Fibroblast of lung (primary cell): ENCODE measurements at regions not wholly inside any gene's neighbourhood (a gene's known extent, or its start where the extent isn't known, plus 50 kb on each side); places are given as distances from the start of the nearest gene placed in this dataset.

Experiments used
- DNase-seq, 2 donors: peaks; one replicate each; pipeline versions ENCODE4 v3.0.0 to v3.0.0-alpha.2; 2010; ENCODE audit warnings: low read depth in 2 of 2
- H2AFZ ChIP-seq: 2 replicates; pipeline ENCODE4 v1.5.1; 2012; ENCODE audit warnings: low read length, control low read depth, inconsistent platforms
- H3K27ac ChIP-seq: 2 replicates; pipeline ENCODE4 v1.5.1; 2011; ENCODE audit warnings: low read length, control low read depth; ENCODE audit not compliant: insufficient read depth
- H3K27me3 ChIP-seq: 2 replicates; pipeline ENCODE4 v1.5.1; 2011; ENCODE audit warnings: mild to moderate bottlenecking, low read length; ENCODE audit not compliant: control insufficient read depth, insufficient read depth
- H3K36me3 ChIP-seq: 2 replicates; pipeline ENCODE4 v1.5.1; 2011; ENCODE audit warnings: low read length; ENCODE audit not compliant: control insufficient read depth, insufficient read depth
- H3K4me1 ChIP-seq: 2 replicates; pipeline ENCODE4 v1.5.1; 2011; ENCODE audit warnings: low read length; ENCODE audit not compliant: control insufficient read depth, insufficient read depth; ENCODE audit errors: extremely low read depth
- H3K4me2 ChIP-seq: 2 replicates; pipeline ENCODE4 v1.5.1; 2011; ENCODE audit warnings: low read length, control low read depth; ENCODE audit not compliant: insufficient read depth; ENCODE audit errors: extremely low read depth
- H3K4me3 ChIP-seq, 4 experiments: fragments of 200-600 bp in 1 of 4; sonication (generic) in 1 of 4; replicated peaks in 1 of 4; 2 replicates each; pipeline ENCODE4 v1.5.1; 2011 to 2016; ENCODE audit warnings: low read length in 4 of 4, low read depth in 3 of 4, mild to moderate bottlenecking in 3 of 4, control low read depth in 2 of 4, inconsistent platforms in 1 of 4, mixed read lengths in 1 of 4; ENCODE audit not compliant: insufficient read depth in 1 of 4; ENCODE audit errors: control extremely low read depth in 1 of 4
- H3K79me2 ChIP-seq: 2 replicates; pipeline ENCODE4 v1.5.1; 2012; ENCODE audit warnings: mild to moderate bottlenecking, low read length, inconsistent platforms; ENCODE audit not compliant: control insufficient read depth, insufficient read depth
- H3K9ac ChIP-seq: 2 replicates; pipeline ENCODE4 v1.5.1; 2011; ENCODE audit warnings: mild to moderate bottlenecking, low read length, control low read depth; ENCODE audit not compliant: insufficient read depth
- H3K9me3 ChIP-seq: 2 replicates; pipeline ENCODE4 v1.5.1; 2012; ENCODE audit warnings: low read depth, low read length; ENCODE audit not compliant: control insufficient read depth, insufficient read depth
- H4K20me1 ChIP-seq: 2 replicates; pipeline ENCODE4 v1.5.1; 2011; ENCODE audit warnings: low read length; ENCODE audit not compliant: control insufficient read depth, insufficient read depth; ENCODE audit errors: extremely low read depth
- CTCF ChIP-seq, 2 donors: IDR thresholded peaks in 1 of 2; conservative IDR thresholded peaks in 1 of 2; 1 replicate in 1 of 2; 2 replicates in 1 of 2; pipeline ENCODE4 v1.5.1; 2011 to 2012; ENCODE audit warnings: low read length in 2 of 2, control low read depth in 1 of 2, inconsistent platforms in 1 of 2, low read depth in 1 of 2, mild to moderate bottlenecking in 1 of 2
- EZH2 ChIP-seq: IDR thresholded peaks from 2 replicates; pipeline ENCODE4 v1.5.1; 2012; ENCODE audit warnings: low read length, control low read depth, mild to moderate bottlenecking; ENCODE audit errors: missing control alignments

GRCh38 chr4:138915756-138916155 lies 99.8 kb upstream of the NOCT start:
- no peak overlapping the region for H3K4me2 ChIP-seq
- peaks cover 4% of the 10 kb centered on the region for H3K4me1 ChIP-seq
- H3K79me2 ChIP-seq = no peaks in the 10 kb centered on the region
- H3K9me3 ChIP-seq = no peaks in the 10 kb centered on the region
- TF ChIP-seq EZH2 (no peak), CTCF (conservative IDR thresholded peaks at IDR 0.05 in 1 of 2, IDR thresholded peaks at IDR 0.05 in 1 of 2; ENCODE audit: low read depth in 1 of 2, low read length in 2 of 2) (no peak)
- no peak overlapping the region for H3K9ac ChIP-seq
- H3K27ac ChIP-seq = no peak overlapping the region
- DNase-seq = no peak
- H3K27me3 ChIP-seq = peaks cover 10% of the 10 kb centered on the region
- H3K4me3 ChIP-seq = no peak overlapping the region
- no peak overlapping the region for H2AFZ ChIP-seq
- H4K20me1 ChIP-seq = no peaks in the 10 kb centered on the region
- H3K36me3 ChIP-seq = no peaks in the 10 kb centered on the region

DNA sequence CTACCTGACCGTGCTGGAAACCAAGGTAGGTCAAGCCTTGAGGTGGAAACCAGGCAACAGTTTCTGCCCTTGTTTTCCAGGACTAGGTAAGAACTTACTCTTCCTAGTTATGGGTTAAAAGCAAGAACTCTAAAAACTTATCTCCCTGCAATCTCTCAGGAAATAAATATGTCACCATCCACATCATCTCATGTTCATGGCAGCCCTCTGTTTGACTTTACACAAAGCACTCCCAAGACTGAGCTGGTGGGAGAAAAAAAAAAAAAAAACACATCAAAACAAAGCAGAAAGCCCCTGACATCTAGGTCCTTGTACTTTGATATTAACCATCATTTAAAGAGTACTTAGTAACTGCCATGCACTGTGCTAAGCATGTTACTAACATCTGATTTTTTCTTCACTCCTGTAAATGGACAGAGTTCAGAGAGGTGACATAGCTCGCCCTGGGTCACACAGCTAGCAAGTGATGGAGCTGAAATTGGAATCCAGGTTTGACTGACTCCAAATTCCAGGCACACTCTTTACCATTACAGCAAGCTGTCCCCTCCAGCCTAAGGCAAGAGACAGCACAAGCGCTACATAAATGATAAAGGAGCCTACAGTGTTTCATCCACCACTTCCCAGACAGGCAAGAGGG lies 102.8 kb upstream of the NOCT start:
- Histone ChIP-seq H3K27me3 (peaks cover 8% of the 10 kb centered on the region), H3K4me3 (no peak overlapping the region), H3K4me1 (peaks cover 4% of the 10 kb centered on the region), H3K79me2 (no peaks in the 10 kb centered on the region), H3K36me3 (no peaks in the 10 kb centered on the region), H3K4me2 (no peak overlapping the region), H4K20me1 (no peaks in the 10 kb centered on the region), H3K9ac (no peak overlapping the region), H3K9me3 (no peaks in the 10 kb centered on the region), H2AFZ (no peak overlapping the region), H3K27ac (no peak overlapping the region)
- DNase-seq = no peak
- TF ChIP-seq EZH2 = no peak
- TF ChIP-seq CTCF (conservative IDR thresholded peaks at IDR 0.05 in 1 of 2, IDR thresholded peaks at IDR 0.05 in 1 of 2; ENCODE audit: low read depth in 1 of 2, low read length in 2 of 2) = no peak

DNA sequence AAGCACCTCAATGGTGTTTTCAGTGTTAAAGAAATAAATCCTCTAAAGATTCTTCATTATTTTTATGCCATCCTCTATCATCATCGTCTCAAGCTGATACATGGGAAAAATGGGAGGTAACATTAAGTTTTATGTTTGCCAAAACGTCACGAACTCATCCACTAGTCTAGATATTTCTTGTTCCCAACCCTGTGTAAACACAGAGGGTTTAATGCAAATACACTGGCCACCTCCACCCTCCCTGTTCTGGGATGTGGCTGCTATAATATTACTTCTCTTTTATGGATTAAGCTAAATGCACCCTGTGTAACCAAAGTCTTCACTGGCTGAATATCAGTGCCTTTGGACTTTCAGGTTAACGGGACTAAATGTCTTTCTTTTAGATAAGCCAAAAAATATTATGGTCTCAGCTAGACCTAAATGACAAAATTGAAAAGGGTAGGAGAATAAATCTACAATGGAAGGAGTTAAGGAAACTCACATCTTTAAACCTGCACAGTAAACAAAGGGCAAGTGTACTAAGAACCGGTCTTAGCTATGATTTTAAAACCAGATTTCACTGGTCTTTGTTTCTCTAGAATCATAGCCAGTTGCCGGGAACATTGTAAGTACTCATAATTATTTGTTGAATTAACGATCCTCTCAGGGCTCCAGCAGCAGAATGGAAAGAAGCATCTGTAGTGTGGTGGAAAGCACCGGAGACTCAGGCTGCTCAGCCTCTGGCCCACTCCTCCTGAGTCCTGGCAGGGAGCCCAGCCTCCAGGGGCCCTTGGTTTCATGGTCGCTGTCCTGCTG lies 103.5 kb upstream of the NOCT start:
- Histone ChIP-seq H2AFZ (no peak overlapping the region), H3K9me3 (no peaks in the 10 kb centered on the region), H3K4me1 (peaks cover 4% of the 10 kb centered on the region), H4K20me1 (no peaks in the 10 kb centered on the region), H3K36me3 (no peaks in the 10 kb centered on the region), H3K27ac (no peak overlapping the region), H3K79me2 (no peaks in the 10 kb centered on the region), H3K9ac (no peak overlapping the region), H3K4me3 (no peak overlapping the region), H3K4me2 (no peak overlapping the region), H3K27me3 (peaks cover 12% of the 10 kb centered on the region)
- DNase-seq = no peak
- TF ChIP-seq EZH2 (no peak), CTCF (conservative IDR thresholded peaks at IDR 0.05 in 1 of 2, IDR thresholded peaks at IDR 0.05 in 1 of 2; ENCODE audit: low read depth in 1 of 2, low read length in 2 of 2) (no peak)
